ENCODE measurements at regions not wholly inside any gene's neighbourhood (a gene's known extent, or its start where the extent isn't known, plus 50 kb on each side); places are given as distances from the start of the nearest gene placed in this dataset.

DNA sequence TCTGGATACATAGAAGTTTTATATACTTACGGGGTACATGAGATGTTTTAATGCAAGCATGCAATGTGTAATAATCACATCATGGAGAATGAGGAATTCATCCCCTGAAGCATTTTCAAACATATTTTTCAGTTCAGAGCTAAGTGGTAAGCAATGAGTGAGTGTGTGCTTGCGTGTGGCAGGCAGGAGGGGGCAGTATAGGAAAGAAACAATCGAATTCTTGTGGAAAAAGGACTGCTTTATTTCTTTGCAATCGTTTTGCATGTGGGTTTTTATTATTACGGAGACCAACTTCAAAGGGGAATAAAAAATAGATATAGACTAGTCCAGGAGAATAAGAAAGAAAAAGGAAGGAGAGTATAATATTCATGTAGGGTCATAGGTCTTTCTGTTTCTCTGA lies 271.6 kb downstream of the CHL1 start:
- DNase-seq, result no peak
- in situ Hi-C loops (cut with HindIII; ENCODE audit: low pct_ligation_motif_present, low sequenced_read_pairs), result no loop called here
- Histone ChIP-seq H3K27ac (no peak overlapping the region), H3K27me3 (replicated peaks) (no peaks in the 10 kb centered on the region), H3K4me3 (ENCODE audit: low read depth, low read length) (no peak overlapping the region), H3K36me3 (replicated peaks) (no peaks in the 10 kb centered on the region)
- TF ChIP-seq, protein P1, sequence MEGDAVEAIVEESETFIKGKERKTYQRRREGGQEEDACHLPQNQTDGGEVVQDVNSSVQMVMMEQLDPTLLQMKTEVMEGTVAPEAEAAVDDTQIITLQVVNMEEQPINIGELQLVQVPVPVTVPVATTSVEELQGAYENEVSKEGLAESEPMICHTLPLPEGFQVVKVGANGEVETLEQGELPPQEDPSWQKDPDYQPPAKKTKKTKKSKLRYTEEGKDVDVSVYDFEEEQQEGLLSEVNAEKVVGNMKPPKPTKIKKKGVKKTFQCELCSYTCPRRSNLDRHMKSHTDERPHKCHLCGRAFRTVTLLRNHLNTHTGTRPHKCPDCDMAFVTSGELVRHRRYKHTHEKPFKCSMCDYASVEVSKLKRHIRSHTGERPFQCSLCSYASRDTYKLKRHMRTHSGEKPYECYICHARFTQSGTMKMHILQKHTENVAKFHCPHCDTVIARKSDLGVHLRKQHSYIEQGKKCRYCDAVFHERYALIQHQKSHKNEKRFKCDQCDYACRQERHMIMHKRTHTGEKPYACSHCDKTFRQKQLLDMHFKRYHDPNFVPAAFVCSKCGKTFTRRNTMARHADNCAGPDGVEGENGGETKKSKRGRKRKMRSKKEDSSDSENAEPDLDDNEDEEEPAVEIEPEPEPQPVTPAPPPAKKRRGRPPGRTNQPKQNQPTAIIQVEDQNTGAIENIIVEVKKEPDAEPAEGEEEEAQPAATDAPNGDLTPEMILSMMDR (IDR thresholded peaks at IDR 0.05; ENCODE audit: low read depth, low read length, missing control alignments), result peak; percentile 66

DNA sequence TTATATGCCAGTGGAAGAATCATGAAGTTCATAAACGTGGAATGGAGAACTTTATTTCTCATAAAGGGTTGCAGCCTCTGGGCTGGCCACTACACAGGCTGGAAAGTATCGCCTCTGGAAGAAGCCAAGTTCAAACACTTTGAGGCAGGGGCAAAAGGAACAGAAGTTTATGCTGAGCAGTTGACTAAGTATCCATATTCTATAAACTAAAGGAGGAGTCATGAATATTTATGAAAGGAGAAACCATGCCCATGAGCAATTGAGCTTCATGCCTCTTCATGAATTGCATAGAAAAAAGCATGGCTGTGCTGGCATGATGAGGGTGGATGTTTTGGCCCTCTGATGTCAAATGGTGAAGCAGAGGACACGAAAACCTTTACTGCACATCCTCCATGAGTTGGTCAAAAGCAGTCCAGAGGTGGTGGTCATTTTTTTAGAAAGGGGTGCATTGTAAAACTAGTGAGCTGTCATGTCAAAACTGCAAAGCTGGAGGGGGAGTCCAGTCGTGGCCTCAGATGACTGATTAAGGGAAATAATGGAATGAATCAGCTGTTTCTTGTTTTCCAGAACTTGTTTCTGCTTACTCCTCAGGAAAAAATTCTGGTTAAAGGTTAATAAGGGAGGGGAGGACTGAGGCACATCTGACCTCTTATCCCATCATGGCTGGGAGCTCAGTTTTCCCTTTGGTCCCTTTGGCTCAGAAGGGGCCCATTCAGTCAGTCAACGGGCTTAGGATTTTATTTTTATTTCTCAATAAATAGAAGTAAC lies 276.7 kb downstream of the CHL1 start:
- no peak for DNase-seq
- TF ChIP-seq, protein P1 (IDR thresholded peaks at IDR 0.05; ENCODE audit: low read depth, low read length, missing control alignments), result no peak
- Histone ChIP-seq H3K27ac (no peak overlapping the region), H3K36me3 (replicated peaks) (no peaks in the 10 kb centered on the region), H3K27me3 (replicated peaks) (no peaks in the 10 kb centered on the region), H3K4me3 (ENCODE audit: low read depth, low read length) (no peak overlapping the region)
- in situ Hi-C loops (cut with HindIII; ENCODE audit: low pct_ligation_motif_present, low sequenced_read_pairs), result no loop called here

DNA sequence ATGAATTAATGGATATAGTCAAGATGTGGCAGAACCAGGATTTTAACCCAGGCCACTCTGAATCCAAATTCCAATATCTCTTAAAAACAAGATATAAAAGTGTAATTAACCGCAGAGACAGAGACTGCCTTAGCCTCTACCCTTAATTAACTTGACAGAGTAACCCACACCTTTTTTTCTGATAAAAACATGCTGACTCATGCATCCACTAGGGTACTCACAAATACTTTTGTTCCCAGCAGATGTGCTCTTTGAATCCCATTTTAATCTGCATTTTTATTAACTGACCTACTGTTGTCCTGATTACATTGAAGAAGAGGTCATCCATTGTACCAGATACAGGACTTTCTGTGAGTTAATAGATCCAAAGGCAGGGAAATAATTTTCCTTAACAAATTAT lies 278.3 kb downstream of the CHL1 start:
- Histone ChIP-seq H3K27ac (no peak overlapping the region), H3K4me3 (ENCODE audit: low read depth, low read length) (no peak overlapping the region), H3K36me3 (replicated peaks) (no peaks in the 10 kb centered on the region), H3K27me3 (replicated peaks) (no peaks in the 10 kb centered on the region)
- in situ Hi-C loops (cut with HindIII; ENCODE audit: low pct_ligation_motif_present, low sequenced_read_pairs), result no loop called here
- no peak for DNase-seq
- TF ChIP-seq, protein P1 (IDR thresholded peaks at IDR 0.05; ENCODE audit: low read depth, low read length, missing control alignments), result no peak

DNA sequence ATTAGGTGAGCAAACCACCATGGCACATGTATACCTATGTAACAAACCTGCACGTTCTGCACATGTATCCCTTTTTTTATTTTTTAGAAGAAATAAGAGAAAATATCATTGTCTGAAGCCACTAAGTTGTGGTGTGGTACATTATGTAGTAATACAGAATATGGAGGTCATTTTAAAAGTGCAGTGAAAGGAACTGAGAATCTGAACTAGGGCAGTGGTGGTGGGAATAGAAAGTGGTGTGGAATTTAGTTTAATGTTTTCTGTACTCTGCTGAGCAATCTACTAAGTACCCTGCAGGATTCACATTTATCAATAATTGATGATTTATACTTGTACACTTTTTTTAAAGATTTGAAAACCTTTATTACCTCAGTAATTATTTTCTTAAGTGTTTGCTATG lies 283.5 kb downstream of the CHL1 start:
- H3K36me3 ChIP-seq (replicated peaks), result no peaks in the 10 kb centered on the region
- H3K27ac ChIP-seq, result no peak overlapping the region
- H3K4me3 ChIP-seq (ENCODE audit: low read depth, low read length), result no peak overlapping the region
- in situ Hi-C loops (cut with HindIII; ENCODE audit: low pct_ligation_motif_present, low sequenced_read_pairs), result no loop called here
- H3K27me3 ChIP-seq (replicated peaks), result no peaks in the 10 kb centered on the region
- DNase-seq, result no peak
- TF ChIP-seq, protein P1 (IDR thresholded peaks at IDR 0.05; ENCODE audit: low read depth, low read length, missing control alignments), result no peak

DNA sequence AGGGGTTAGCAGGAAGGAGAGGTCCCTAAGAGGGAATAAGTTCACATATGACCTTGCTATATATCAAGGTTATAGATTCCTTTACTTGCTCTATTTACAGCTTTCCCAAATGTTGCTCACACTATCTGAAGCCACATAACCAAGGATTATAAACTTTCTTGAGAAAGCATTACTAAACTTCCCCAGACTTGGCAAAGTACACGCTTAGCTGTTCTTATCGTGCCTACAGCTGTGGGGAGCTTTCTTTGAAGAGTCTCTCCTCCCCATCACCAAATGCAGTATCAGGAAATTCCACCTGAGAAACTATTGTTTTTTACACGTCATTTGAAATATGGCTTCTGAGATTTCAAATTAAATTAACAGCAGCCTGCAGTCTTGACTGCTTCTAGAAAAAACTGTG lies 284.5 kb downstream of the CHL1 start:
- no peak for DNase-seq
- in situ Hi-C loops (cut with HindIII; ENCODE audit: low pct_ligation_motif_present, low sequenced_read_pairs), result no loop called here
- Histone ChIP-seq H3K36me3 (replicated peaks) (no peaks in the 10 kb centered on the region), H3K27ac (no peak overlapping the region), H3K27me3 (replicated peaks) (no peaks in the 10 kb centered on the region), H3K4me3 (ENCODE audit: low read depth, low read length) (no peak overlapping the region)
- TF ChIP-seq, protein P1 (IDR thresholded peaks at IDR 0.05; ENCODE audit: low read depth, low read length, missing control alignments), result no peak

DNA sequence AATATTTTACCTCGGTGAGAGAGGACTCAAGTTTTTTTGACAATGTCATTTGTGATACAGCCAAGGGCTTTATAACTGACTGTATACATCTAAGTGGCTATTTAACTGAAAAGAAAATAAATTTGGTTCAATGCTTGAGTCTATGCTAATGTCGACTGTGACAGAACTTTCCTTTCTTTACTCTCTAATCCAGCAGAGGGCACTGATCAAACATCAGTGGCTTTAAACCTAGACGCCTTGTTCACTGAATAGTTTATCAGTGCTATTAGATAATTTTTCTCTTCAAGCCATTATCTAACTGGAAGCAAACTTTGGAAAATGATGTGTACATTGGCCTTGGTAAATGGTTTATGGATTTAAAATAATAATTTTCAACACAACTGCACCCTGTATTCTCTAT lies 285.1 kb downstream of the CHL1 start:
- no peak overlapping the region for H3K27ac ChIP-seq
- in situ Hi-C loops (cut with HindIII; ENCODE audit: low pct_ligation_motif_present, low sequenced_read_pairs), result no loop called here
- H3K4me3 ChIP-seq (ENCODE audit: low read depth, low read length), result no peak overlapping the region
- no peaks in the 10 kb centered on the region for H3K36me3 ChIP-seq (replicated peaks)
- TF ChIP-seq, protein P1 (IDR thresholded peaks at IDR 0.05; ENCODE audit: low read depth, low read length, missing control alignments), result peak; percentile 7
- no peaks in the 10 kb centered on the region for H3K27me3 ChIP-seq (replicated peaks)
- no peak for DNase-seq

Measured in brain microvascular endothelial cell (primary cell).